ENCODE measurements at regions not wholly inside any gene's neighbourhood (a gene's known extent, or its start where the extent isn't known, plus 50 kb on each side); places are given as distances from the start of the nearest gene placed in this dataset.
"Not testable (repeated sequence)": the region's sequence is repeated elsewhere in the genome, so short reads cannot be mapped to it uniquely, and the experiment has no call there.

DNA sequence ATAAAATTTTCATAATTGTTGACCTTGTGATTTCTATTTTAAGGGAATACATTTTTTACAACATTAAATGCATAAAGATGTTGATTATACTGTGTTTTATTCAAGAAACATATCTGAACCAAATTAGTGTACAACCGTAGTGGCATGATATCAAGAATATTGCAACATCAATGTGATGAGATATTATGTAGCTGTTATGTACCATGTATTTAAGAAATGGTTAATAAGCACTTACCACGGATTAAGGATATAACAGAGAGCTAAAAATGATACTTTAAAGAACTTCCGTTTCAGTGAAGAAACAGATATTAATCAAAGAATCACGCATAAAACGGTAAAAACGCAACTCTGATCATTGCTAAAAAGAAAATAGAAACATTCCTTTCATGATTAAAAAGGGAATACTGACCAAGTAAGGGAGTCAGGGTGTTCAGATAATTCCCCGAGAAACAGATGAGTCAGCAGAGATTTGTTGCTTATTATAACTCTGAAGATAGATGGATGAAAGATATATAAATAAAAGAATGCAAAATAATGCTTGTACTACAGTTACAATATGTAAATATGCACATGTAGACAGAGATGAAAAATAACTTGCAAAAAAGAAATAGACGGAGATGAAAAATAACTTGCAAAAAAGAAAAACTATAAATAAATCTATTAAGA, 281.9 kb upstream of the MAF start:
- DNase-seq = no peak

DNA sequence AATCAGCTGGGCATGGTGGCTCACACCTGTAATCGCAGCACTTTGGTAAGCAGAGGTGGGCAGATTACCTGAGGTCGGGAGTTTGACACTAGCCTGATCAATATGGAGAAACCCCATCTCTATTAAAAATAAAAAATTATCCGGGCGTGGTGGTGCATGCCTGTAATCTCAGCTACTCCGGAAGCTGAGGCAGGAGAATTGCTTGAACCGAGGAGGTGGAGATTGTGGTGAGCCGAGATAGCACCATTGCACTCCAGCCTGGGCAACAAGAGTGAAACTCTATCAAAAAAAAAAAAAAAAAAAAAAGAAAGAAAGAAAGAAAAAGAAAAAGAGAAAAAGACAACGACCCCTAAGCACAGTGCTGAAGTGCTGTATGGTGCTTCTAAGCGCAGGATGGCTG, 280.6 kb upstream of the MAF start:
- not testable (repeated sequence) for DNase-seq

DNA sequence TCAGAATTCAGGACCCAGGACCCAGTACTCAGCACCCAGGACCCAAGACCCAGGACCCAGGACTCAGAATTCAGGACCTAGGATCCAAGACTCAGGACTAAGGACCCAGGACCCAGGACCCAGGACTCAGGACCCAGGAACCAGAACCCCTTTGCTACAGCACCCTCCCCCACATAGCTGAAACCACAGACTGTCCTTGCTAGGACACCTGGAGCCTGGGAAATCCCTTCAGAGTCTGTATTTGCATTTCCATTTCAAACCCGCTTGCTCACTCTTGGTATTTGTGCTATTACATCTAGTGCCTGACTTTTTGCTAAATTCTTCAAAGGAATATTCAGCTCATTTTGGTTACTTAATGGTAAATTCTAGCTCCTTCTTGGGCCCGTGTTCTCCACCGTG, 275.8 kb upstream of the MAF start:
- no peak for DNase-seq

DNA sequence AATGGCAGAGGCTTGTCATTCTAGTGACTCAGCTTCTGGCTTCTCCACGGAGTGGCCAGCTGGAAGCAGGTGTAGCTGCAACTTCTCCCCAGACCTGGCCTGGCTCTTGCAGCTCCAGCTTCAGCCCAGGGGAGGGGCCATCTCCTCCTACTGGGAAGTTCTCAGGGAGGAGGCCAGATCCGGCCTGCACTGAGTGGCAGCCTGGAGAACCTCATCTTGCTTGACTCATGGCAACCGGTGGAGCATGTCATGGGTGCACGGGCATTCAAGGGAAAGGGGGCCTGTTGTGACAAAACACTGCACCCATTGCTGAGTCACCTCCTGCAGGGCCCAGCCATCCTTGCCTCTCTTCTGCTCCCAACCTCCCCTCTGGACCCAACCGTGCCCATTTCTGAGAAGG, 273.9 kb upstream of the MAF start:
- no peak for DNase-seq

DNA sequence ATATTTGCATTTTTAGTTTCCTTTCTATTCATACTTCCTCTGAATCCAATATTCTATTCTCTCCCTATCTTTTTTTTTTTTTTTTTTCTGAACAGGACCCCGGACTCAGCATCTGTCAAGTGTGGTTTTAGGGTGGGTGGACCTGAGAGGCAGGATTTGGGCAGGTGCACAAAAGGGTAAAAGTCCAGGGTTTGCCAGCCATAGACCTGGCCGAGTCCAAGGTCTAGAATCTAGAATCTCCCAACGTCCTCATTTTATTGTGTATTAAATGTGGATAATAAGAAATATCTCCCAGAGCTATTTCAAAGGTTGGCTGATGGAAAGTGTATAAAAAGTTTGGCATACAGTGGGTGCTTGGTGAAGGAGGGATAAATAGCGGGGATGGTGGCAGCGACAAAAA, 273.3 kb upstream of the MAF start:
- no peak for DNase-seq

DNA sequence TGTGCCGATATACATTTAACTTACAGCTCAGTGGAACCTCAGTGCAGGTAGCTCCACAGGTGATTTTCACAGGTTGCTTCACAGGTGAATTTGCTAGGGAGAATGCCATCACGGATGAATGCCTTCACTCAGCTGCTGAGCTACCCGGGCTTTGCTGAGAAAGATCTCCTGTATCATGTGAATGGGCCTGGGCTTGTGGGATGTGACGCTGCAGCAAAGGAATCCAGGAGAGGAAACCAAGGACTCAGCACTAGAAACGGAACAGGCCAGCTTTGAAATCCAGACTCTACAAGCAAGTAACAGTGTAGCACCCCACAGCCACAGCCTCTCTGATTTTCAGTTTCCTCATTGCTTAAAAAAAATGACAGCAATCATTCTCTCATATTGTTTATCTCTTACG, 271.4 kb upstream of the MAF start:
- DNase-seq = no peak

DNA sequence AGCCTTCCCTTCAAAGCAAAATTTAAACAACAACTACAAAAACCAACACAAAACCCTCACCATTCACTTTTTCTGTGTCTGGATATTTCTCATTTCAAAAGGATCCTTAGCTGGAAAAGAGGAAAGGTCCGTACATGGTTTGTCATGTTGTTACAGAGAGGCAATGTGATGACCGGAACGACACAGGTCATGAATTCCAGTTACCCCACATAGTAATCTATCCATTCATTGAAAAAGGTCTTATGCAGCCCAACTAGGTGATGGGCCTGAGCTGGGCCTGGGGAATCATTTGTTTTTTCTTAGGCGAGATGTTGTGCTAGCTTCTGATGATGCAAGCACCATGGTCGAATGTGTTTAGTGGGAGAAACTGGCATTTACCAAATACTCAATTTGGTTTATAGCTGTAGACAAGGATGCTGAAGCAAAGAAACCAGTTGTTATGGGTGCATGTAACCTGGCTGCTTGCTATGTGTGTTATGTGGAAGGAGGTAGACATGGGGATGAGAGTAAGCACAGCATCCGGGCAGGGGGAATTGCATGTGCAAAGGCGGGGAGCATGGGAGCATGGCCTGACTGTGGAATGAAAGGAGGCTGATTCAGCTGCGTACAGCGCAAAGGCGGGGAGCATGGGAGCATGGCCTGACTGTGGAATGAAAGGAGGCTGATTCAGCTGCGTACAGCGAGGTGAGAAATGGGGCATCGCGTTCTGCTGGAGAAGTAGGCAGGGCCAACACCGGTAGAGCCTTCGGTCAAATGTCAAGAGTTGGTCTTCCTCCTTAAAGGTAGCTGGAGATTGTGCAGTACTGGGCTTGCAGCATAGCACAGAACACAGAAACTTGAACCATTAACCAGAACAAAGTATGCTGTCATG, 269.7 kb upstream of the MAF start:
- no peak for DNase-seq

DNA sequence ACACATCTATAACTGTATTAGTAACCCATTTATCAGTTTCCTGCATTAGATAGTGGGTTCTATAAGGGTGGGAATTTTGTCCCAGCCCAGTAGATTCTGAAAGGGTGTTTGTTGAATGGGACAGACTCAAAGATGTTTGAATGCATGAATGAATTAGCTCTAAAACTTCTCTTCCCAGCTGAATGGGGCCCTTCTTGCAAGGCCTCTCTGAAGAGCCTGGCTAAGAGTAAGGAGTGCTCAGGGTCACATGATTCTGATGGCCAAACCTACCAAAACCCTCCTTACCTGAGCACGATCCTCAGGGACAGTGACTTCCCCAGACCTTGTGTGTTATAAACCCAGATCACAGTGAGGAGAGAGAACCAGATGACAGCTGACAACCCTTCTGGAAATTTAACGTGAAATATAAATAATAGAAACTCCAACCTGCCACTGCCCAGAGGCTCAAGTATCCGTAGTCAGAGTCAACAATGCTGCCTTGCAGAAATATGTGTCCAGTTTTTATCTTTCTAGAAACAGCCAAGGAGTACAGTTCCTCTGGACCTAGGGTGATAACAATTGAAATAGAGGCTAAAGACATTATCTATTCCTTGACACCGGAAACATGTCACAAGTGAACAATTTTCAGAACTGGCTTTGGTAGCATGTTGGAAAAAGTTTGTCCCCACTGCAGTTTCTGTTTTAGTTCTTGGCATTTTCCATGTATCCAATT, 268.9 kb upstream of the MAF start:
- DNase-seq = no peak

DNA sequence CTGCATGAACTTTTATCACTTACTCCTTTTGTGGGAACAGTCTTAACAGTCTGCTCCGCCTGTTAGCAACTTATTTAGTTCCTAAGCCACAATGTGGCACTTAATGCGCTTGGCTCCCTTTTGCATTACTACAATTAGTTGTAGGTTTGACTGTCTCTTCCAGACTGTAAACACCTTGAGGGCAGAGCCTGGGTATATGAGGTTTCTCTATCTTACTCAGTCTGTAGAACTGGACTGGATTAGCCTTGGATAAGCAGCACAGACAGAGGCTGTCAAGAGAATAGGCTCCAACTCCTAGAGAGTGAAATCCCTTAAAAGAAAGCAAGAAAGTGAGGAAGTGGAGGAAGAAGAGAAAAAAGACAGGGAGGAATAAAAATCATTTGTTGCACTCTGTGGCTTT, 268.3 kb upstream of the MAF start:
- no peak for DNase-seq

DNA sequence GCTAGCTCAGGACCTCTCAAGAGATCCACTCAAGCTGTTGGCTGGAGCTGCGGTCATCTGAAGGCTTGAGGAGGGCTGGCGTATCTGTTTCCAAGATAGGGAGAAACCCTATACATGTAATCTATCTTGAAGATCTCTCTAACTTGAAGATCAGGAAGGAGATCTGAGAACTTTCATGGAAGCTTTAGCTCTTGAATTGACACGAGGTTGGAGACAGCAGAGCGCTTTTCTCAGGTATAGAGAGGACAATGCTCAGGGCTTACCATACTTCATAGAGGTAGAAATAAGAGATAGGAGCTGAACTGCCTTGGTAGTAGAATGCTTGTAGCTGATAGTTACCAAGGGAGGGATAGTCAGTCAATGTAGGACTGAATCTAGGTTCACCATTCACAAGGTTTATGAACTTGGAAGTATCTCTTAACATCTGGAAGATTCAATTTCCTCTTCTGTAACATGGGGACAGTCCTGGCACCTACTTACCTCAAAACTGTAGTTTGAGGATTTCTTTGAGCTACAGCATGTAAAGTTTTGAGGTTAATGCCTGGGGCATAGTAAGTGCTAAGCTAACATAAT, 267.0 kb upstream of the MAF start:
- DNase-seq = no peak

DNA sequence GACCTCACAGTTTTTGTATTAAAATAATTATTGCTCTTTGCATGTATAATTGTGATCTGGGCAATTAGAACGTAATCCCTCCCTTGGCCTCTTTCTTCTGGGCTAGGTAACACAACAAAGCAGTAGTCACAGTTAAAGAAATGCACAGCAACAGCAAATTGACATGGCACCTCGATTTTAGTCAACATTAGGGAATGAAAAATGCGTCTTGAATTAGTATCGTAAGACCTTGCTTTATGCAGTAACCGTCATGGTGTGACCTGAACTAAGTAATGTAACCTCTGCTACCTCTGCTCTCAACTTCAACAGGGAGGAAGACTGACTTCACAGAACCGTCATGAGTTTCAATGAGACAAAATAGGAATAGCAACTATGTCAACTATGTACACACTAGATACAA, 265.4 kb upstream of the MAF start:
- no peak for DNase-seq

DNA sequence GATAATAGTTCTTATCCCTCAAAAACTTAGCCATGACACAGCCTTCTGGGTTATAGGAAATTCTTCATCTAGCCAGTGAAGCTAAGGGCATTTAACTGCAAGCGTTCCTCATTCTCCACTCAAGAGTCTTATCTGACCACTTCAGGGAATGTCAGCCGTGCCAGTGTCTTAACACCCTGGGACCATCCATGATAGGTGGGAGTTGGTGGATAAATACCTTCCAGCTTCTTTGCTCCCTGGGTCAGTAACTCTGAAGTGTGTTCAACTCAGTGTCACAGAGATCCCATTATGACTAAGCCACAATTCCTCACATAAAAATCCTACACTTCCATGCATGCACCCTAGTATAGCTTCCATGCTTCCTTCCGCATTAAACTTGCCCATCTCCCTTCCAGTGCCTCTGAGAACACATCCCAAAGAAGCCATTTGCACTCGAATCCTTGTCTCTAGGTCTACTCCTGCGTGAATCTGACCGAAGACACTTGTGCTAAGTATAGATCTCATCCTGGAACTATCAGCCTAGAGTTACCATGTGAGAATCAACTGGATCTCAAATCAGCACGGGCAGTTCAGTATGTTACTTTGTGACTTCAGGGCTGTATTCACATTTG, 264.3 kb upstream of the MAF start:
- no peak for DNase-seq

DNA sequence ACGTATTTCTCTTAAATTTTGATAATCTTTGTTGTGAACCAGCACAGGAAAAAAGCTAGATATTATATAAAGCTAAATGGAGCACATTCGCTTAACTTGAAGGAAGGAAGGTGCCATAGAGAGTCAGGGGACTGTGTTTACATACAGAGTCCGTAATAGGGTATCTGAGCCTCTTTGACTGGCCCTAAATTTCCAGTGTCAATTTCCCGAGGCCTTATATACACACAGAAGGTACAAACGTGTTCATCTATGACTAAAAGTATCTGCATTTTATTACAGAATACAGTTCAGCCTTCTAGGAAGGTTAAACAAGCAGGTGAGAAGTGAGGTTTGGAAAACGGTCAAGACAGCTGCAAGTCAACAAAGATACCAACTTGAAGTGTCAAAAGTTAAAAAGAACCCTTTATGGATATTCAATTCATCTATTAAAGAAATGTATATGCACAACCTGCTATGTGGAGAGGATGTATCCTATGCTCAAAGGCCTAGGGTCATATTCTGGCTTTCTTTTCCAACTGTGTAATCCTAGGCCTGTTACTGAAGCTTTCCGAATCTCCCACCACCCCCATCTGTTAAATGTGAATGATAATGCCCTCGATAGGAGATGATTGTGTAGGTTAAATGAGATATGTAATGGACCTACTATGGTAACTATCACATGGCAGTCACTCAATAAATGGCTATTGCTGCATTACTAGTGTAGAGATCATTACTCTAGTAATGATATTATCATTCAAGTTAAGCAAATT, 263.7 kb upstream of the MAF start:
- no peak for DNase-seq

DNA sequence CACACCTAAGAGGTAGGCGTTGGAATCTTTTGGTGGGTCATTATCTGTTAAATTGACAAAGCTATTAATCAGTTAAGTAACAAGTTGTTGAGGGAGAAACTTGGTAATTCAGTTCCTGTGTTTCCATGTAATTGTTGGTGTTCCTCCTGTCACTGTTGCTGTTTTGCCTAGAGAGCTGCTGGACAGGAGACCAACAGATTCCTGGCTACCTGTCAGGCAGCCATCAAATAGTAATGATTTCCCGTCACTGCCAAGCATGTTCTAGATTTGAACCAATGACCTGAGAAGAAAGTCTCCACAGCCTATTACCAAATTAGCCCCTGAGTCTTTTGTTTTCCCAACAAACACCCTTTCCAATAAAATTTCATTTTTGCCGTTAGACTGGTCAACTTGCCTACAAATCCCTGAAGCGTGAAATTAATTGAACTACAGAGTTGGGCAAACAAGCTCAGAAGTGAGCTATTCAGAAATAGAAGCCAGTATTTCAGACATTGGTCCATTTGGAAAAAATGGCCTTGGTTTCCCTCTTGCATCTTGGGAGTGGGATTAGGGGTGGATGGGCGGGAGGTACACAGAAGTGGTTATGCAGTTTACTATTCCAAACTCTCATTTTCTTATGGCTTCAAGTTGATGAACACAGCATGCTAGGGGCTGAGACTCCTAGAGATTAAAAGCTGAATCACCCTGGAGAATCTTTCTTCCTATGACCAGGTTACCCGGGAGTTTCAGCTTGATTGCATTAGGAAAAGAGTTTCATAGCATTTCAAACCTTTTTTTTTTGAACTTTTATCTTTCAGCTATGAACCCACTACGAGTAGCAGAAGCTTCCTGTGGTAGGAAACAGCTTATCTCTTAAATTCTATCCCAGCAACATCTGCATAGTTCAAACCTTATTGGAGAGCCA, 262.8 kb upstream of the MAF start:
- DNase-seq = no peak

DNA sequence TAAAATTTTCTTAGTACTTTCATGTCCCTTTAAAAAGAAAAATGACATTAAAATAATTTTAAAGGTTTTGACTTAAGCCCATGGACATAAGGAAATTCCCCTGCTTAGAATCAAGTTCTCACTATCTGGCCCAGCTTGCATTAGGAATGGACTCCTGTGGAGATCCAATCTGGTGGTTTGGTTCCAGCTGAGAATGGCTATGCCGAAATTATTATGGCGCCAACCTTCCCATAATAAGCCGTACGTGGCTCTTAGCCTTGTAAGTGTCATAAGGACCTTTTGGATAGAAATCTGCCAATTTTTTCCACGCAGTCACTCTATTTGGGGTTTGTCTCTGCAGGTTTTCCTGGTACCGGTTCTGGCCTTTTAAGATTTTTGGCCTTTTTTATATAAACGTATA, 262.1 kb upstream of the MAF start:
- DNase-seq = no peak

DNA sequence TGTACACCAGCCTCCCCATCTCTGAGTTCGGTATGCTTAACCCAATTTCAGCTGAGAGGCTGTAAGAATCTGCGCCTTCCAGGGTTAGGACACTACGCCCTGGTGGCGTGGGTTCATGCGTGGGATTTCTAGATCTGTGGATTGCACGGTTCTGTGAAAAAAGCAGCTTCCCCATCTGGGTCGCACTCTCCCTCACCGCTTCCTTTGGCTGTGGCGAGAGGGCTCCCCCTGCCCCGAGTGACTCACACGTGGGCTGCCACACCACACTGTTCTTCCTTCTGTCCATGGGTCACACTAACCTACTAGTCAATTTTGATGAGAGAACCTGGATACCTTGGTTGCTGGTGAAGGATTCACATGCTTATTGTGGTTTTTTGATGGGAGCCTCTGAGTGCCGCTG, 256.0 kb upstream of the MAF start:
- DNase-seq = no peak

DNA sequence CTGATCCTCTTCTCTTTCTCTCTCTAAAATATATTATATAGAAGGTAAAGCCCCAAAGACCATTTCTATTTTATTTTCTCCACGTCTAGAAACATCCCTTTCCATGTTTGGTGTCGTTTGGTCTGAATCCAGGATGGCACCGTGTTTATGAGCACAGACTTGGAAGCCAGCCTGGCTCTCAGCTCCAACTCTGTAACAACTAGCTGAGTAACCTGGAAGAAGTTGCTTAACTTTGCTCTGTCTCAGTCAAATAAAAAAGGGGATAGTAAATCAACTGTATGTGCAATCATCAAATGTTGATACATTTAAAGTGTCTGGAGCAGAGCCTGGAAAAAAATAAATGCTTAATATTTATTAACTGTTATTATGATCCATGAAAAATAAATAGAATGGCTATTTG, 249.8 kb upstream of the MAF start:
- DNase-seq = no peak

DNA sequence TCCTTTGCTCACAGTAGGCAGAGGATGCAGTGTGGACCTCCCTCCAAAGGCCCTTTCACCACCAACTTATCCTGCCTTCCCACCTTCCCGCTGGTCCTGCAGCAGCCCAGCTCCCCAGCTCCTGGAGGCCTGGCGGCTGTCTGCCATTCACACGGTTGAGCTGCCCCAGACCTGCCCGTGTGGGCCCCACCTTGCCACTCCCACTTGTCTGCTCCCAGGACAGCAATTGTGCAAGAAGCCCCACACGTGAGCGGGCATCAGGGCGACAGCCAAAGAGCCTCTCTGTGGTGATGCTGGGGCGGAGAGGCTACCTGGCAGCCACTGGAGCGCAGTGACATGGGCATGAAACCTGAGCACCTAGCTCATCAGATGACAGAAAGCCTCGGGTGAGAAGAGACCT, 248.6 kb upstream of the MAF start:
- DNase-seq = no peak

DNA sequence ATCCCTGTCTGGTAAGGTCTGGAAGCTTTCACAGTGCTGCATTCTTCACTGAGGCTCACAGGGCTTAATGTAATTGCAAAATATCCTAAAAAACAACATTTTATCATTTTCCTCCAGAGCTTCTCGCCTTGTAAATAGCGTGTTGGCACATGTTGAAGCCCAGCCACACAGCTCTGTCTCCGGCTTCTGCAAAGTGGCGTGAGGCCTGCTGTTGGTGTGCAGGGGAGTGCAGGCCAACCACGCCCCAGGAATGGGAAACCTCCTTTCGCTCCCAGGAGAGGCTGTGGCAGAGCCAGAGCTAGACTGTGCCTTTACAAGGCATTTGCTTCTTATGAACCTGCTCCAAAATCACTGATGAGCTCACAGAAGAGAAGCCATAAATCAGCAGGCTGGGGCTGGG, 248.2 kb upstream of the MAF start:
- DNase-seq = no peak

DNA sequence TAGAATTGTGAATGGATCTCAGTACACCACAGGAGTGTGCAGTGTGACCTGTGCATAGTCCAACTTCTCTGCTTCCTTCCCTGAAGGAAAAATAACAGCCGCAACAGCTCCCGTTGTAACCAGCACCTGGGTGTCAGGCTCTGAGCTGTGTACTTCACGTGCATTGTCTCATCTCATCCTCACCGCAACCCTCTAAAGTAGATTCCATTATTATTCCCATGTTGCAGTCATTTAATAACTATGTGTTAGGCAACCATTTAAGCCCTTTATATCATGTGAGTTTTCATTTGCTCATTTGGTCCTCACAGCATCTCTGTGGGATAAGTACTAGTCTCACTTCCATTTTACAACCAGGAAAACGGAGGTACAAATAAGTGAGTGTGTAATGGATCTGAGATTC, 247.0 kb upstream of the MAF start:
- DNase-seq = no peak

DNA sequence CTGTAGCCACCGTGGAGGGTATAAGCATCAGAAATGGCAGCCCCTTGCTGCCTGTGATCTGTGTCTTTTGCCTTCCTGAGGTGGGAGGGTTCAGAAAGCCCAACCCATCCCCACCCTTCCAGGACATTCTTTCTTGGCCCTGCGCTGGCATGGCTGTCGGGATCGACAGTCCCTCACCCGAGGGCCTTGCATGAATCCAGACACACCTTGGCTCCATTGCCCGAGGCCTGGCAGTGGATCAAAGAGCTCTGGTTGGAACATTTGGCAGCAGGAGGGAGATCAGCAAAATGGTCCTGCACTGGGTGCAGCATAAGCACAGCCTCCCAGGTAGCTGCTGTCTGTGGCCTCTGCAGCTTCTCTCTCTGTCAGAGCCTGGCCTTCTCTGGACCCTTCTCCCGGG, 246.6 kb upstream of the MAF start:
- DNase-seq = no peak
